Endothelial cell of umbilical vein (primary cell): ENCODE measurements at regions not wholly inside any gene's neighbourhood (a gene's known extent, or its start where the extent isn't known, plus 50 kb on each side); places are given as distances from the start of the nearest gene placed in this dataset.

ENCODE experiments used
- BruUV-seq: library from RNA; stranded (reverse); fragments of 400-500 nt; replicated peaks from 2 replicates; lab custom pipeline; 2021; lab: Mats Ljungman, UMichigan
- CTCF ChIA-PET: fragments of 300-600, 350-600 bp; sonication (Branson Sonifier 250); formaldehyde crosslinking; loops from one replicate; lab custom pipeline; 2021; ENCODE audit warnings: antibody characterized with exemption, inconsistent platforms; lab: Charles Lee
- POLR2A ChIA-PET: fragments of 300-600, 350-600 bp; sonication (Branson Sonifier 250); formaldehyde crosslinking; loops from one replicate; lab custom pipeline; 2021; ENCODE audit warnings: antibody characterized with exemption, inconsistent platforms; lab: Charles Lee
- DNase-seq: peaks from one replicate; pipeline ENCODE4 v3.0.0-alpha.2; 2011; ENCODE audit warnings: low read depth, low spot score
- FAIRE-seq: peaks from 2 replicates; lab custom pipeline; 2011; peaks lifted over from hg19 to GRCh38; lab: Jason Lieb, UNC
- H2AFZ ChIP-seq: 2 replicates; pipeline ENCODE4 v1.6.0; 2012; ENCODE audit warnings: low read depth, low read length, control low read depth, inconsistent platforms
- H3K27ac ChIP-seq: 2 replicates; pipeline ENCODE4 v1.5.1; 2011; ENCODE audit warnings: low read depth, mild to moderate bottlenecking, control low read depth, low read length, moderate library complexity; ENCODE audit not compliant: insufficient read depth
- H3K27me3 ChIP-seq, 2 experiments: 2 replicates each; pipeline versions ENCODE4 v1.6.0 to v1.6.1; 2011; ENCODE audit warnings: low read length in 2 of 2, mixed read lengths in 1 of 2; ENCODE audit not compliant: control insufficient read depth in 2 of 2, insufficient read depth in 2 of 2
- H3K36me3 ChIP-seq, 2 experiments: 2 replicates in 1 of 2; 3 replicates in 1 of 2; pipeline ENCODE4 v1.5.1; 2011; ENCODE audit warnings: low read length in 2 of 2, mild to moderate bottlenecking in 1 of 2, moderate library complexity in 1 of 2; ENCODE audit not compliant: control insufficient read depth in 2 of 2, insufficient read depth in 2 of 2; ENCODE audit errors: extremely low read depth in 1 of 2
- H3K4me1 ChIP-seq: 3 replicates; pipeline ENCODE4 v1.5.1; 2011; ENCODE audit warnings: mild to moderate bottlenecking, low read length; ENCODE audit not compliant: control insufficient read depth, insufficient read depth; ENCODE audit errors: extremely low read depth
- H3K4me2 ChIP-seq: 2 replicates; pipeline ENCODE4 v1.6.1; 2011; ENCODE audit warnings: low read length, control low read depth, mixed read lengths; ENCODE audit not compliant: insufficient read depth
- H3K4me3 ChIP-seq, 3 experiments: fragments of 200-600 bp in 1 of 3; sonication (generic), shearing (Covaris generic) in 1 of 3; replicated peaks in 1 of 3; 2 replicates each; pipeline ENCODE4 v1.5.1; 2011 to 2016; ENCODE audit warnings: control low read depth in 3 of 3, low read length in 3 of 3, mild to moderate bottlenecking in 2 of 3, inconsistent platforms in 1 of 3, low read depth in 1 of 3, moderate library complexity in 1 of 3; ENCODE audit not compliant: insufficient read depth in 1 of 3
- H3K79me2 ChIP-seq: 2 replicates; pipeline ENCODE4 v1.6.0; 2012; ENCODE audit warnings: low read length, inconsistent platforms; ENCODE audit not compliant: control insufficient read depth, insufficient read depth
- H3K9ac ChIP-seq: replicated peaks from 2 replicates; pipeline ENCODE3; 2011; ENCODE audit warnings: low read length, control low read depth; ENCODE audit not compliant: insufficient read depth; ENCODE audit errors: extremely low read depth
- H3K9me1 ChIP-seq: replicated peaks from 3 replicates; pipeline ENCODE4 v1.6.0; 2011; ENCODE audit warnings: mild to moderate bottlenecking, low read length; ENCODE audit not compliant: control insufficient read depth, insufficient read depth; ENCODE audit errors: extremely low read depth
- H3K9me3 ChIP-seq: replicated peaks from 2 replicates; pipeline ENCODE4 v1.5.1; 2012; ENCODE audit warnings: low read length, inconsistent platforms; ENCODE audit not compliant: control insufficient read depth, insufficient read depth
- H4K20me1 ChIP-seq: replicated peaks from 2 replicates; pipeline ENCODE3; 2011; ENCODE audit warnings: mild to moderate bottlenecking, low read length; ENCODE audit not compliant: control insufficient read depth, insufficient read depth; ENCODE audit errors: extremely low read depth
- EZH2 ChIP-seq: IDR thresholded peaks from 2 replicates; pipeline ENCODE4 v1.6.1; 2012; ENCODE audit warnings: borderline replicate concordance, low read depth, mild to moderate bottlenecking, moderate library complexity, low read length, inconsistent platforms; ENCODE audit not compliant: severe bottlenecking
- FOS ChIP-seq: IDR thresholded peaks from 2 replicates; pipeline ENCODE4 v1.6.1; 2011; ENCODE audit warnings: mild to moderate bottlenecking, low read length, moderate library complexity, borderline replicate concordance; ENCODE audit not compliant: insufficient read depth
- GATA2 ChIP-seq: IDR thresholded peaks from 2 replicates; pipeline ENCODE4 v1.7.0; 2011; ENCODE audit warnings: low read depth, mild to moderate bottlenecking, moderate library complexity, mixed read lengths, low read length; ENCODE audit not compliant: insufficient read length, insufficient read depth
- JUN ChIP-seq: IDR thresholded peaks from 2 replicates; pipeline ENCODE4 v1.6.1; 2011; ENCODE audit warnings: borderline replicate concordance, low read depth; ENCODE audit not compliant: insufficient read length, insufficient read depth
- MAX ChIP-seq: IDR thresholded peaks from 2 replicates; pipeline ENCODE4 v1.6.1; 2011; ENCODE audit not compliant: insufficient read depth, insufficient read length
- MYC ChIP-seq: IDR thresholded peaks from one replicate; pipeline ENCODE4 v1.6.1; 2011; ENCODE audit warnings: mild to moderate bottlenecking, low read depth, low read length
- POLR2A ChIP-seq: IDR thresholded peaks from 2 replicates; pipeline ENCODE4 v1.6.1; 2012; ENCODE audit warnings: low read depth, mild to moderate bottlenecking, control low read depth, low read length
- POLR2AphosphoS5 ChIP-seq: IDR thresholded peaks from 2 replicates; pipeline ENCODE4 v1.6.1; 2012; ENCODE audit warnings: low read depth, mild to moderate bottlenecking, control low read depth, low read length, moderate library complexity; ENCODE audit not compliant: insufficient read depth
- dilution Hi-C: fragments of 300-500 bp; cut with MboI; formaldehyde crosslinking; loops from one replicate; pipeline ENCODE4 v1.15.0; 2019; ENCODE audit warnings: low sequenced_read_pairs; ENCODE audit not compliant: extremely low pct_ligation_motif_present
- intact Hi-C: fragments of 100-400 bp; cut with micrococcal nuclease; formaldehyde crosslinking; loops from one replicate; pipeline ENCODE4 v1.10.0; 2022
- TF ChIP-seq, protein P1 (sequence below), 2 donors: IDR thresholded peaks; 1 replicate in 1 of 2; 2 replicates in 1 of 2; pipeline ENCODE4 v1.5.1; 2011; ENCODE audit warnings: low read length in 2 of 2, mild to moderate bottlenecking in 2 of 2, moderate library complexity in 2 of 2, control low read depth in 1 of 2, inconsistent platforms in 1 of 2, low read depth in 1 of 2; ENCODE audit not compliant: insufficient read depth in 1 of 2; ENCODE audit errors: extremely low read depth in 1 of 2

DNA sequence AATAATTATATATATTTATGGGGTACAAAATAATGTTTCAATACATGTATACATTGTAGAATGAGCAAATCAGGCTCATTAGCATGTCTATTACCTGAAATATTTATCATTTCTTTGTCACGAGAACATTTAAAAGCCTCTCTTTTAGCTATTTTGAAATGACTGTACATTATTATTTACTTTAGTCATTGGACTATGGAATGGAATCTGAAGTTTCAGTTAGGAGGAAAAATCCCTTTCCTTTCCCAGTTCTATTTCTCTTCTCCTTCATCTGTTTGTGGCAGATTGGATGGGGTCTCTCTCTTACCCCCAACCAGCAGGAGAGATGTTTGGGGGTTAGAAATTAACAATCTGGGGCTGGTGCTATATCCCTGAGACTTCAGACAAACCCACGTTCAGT lies 292.5 kb upstream of the SFRP2 start:
- FAIRE-seq (no peak), DNase-seq (no peak)
- BruUV-seq = no TSS peak
- no peak overlapping the region for H3K4me2 ChIP-seq
- H3K79me2 ChIP-seq = no peaks in the 10 kb centered on the region
- no peak overlapping the region for H3K9ac ChIP-seq
- no peak overlapping the region for H3K4me3 ChIP-seq
- H3K36me3 ChIP-seq = no peaks in the 10 kb centered on the region
- CTCF ChIA-PET = no interaction called here
- H3K27ac ChIP-seq = no peak overlapping the region
- H3K9me1 ChIP-seq = no peaks in the 10 kb centered on the region
- TF ChIP-seq FOS (no peak), POLR2A (no peak), EZH2 (no peak), POLR2AphosphoS5 (no peak), MAX (no peak), GATA2 (no peak), MYC (no peak), JUN (no peak)
- TF ChIP-seq, protein P1, sequence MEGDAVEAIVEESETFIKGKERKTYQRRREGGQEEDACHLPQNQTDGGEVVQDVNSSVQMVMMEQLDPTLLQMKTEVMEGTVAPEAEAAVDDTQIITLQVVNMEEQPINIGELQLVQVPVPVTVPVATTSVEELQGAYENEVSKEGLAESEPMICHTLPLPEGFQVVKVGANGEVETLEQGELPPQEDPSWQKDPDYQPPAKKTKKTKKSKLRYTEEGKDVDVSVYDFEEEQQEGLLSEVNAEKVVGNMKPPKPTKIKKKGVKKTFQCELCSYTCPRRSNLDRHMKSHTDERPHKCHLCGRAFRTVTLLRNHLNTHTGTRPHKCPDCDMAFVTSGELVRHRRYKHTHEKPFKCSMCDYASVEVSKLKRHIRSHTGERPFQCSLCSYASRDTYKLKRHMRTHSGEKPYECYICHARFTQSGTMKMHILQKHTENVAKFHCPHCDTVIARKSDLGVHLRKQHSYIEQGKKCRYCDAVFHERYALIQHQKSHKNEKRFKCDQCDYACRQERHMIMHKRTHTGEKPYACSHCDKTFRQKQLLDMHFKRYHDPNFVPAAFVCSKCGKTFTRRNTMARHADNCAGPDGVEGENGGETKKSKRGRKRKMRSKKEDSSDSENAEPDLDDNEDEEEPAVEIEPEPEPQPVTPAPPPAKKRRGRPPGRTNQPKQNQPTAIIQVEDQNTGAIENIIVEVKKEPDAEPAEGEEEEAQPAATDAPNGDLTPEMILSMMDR (IDR thresholded peaks at IDR 0.05; ENCODE audit: extremely low read depth in 1 of 2, insufficient read depth in 1 of 2, low read depth in 1 of 2, low read length in 2 of 2) = no peak
- POLR2A ChIA-PET = no interaction called here
- no peaks in the 10 kb centered on the region for H4K20me1 ChIP-seq
- H3K9me3 ChIP-seq = peaks cover 4% of the 10 kb centered on the region
- no peaks in the 10 kb centered on the region for H3K4me1 ChIP-seq
- intact Hi-C loops (no loop called here), dilution Hi-C loops (no loop called here)
- no peaks in the 10 kb centered on the region for H3K27me3 ChIP-seq
- no peak overlapping the region for H2AFZ ChIP-seq
